Hepatocyte (in vitro differentiated cells): ENCODE measurements at regions not wholly inside any gene's neighbourhood (a gene's known extent, or its start where the extent isn't known, plus 50 kb on each side); places are given as distances from the start of the nearest gene placed in this dataset.

Experiments used
- DNase-seq: peaks from one replicate; pipeline ENCODE4 v3.0.0-alpha.2; 2016; ENCODE audit warnings: low spot score
- H2AFZ ChIP-seq: fragments of 200-600 bp; sonication (generic); 2 replicates; pipeline ENCODE4 v1.6.0; 2016; ENCODE audit warnings: antibody characterized with exemption, mild to moderate bottlenecking
- H3K27ac ChIP-seq: fragments of 200-600 bp; sonication (generic); 2 replicates; pipeline ENCODE4 v1.5.1; 2016; ENCODE audit warnings: mild to moderate bottlenecking
- H3K27me3 ChIP-seq: fragments of 200-600 bp; sonication (generic); 2 replicates; pipeline ENCODE4 v1.6.1; 2016
- H3K36me3 ChIP-seq: fragments of 200-600 bp; sonication (generic); replicated peaks from 2 replicates; pipeline ENCODE4 v1.5.1; 2016; ENCODE audit warnings: low read depth; ENCODE audit not compliant: insufficient read depth
- H3K4me1 ChIP-seq: fragments of 200-600 bp; sonication (generic); 2 replicates; pipeline ENCODE4 v1.5.1; 2016; ENCODE audit warnings: mild to moderate bottlenecking, moderate library complexity; ENCODE audit not compliant: insufficient read depth
- H3K4me2 ChIP-seq: fragments of 200-600 bp; sonication (generic); 2 replicates; pipeline ENCODE4 v1.6.0; 2016
- H3K4me3 ChIP-seq: fragments of 200-600 bp; sonication (generic); 2 replicates; pipeline ENCODE4 v1.5.1; 2016; ENCODE audit warnings: mild to moderate bottlenecking
- H3K79me2 ChIP-seq: fragments of 200-600 bp; sonication (generic); 2 replicates; pipeline ENCODE4 v1.6.0; 2017; ENCODE audit warnings: mild to moderate bottlenecking
- H3K9me2 ChIP-seq: fragments of 200-600 bp; sonication (generic); replicated peaks from 2 replicates; pipeline ENCODE4 v1.6.0; 2017; ENCODE audit warnings: mild to moderate bottlenecking; ENCODE audit not compliant: insufficient read depth
- H3K9me3 ChIP-seq: fragments of 200-600 bp; sonication (generic); 2 replicates; pipeline ENCODE4 v1.5.1; 2016; ENCODE audit warnings: low read depth, mild to moderate bottlenecking
- H4K20me1 ChIP-seq: fragments of 200-600 bp; sonication (generic); 2 replicates; pipeline ENCODE4 v1.6.0; 2016; ENCODE audit warnings: mild to moderate bottlenecking; ENCODE audit not compliant: insufficient read depth, poor library complexity, severe bottlenecking
- EZH2 ChIP-seq: fragments of 200-600 bp; sonication (generic); IDR thresholded peaks from 2 replicates; pipeline ENCODE4 v1.6.1; 2016; ENCODE audit warnings: antibody characterized with exemption, mild to moderate bottlenecking, borderline replicate concordance
- EZH2phosphoT487 ChIP-seq: fragments of 200-600 bp; sonication (generic); IDR thresholded peaks from one replicate; pipeline ENCODE4 v1.6.1; 2018; ENCODE audit warnings: antibody characterized with exemption, mild to moderate bottlenecking, low read depth, moderate library complexity; ENCODE audit not compliant: unreplicated experiment, severe bottlenecking
- WGBS: methylation state at CpG from one replicate; pipeline ENCODE4 v1.1.6; 2016; ENCODE audit warnings: low lambda C conversion rate; ENCODE audit errors: missing lambda C conversion rate; 5-methylcytosine and 5-hydroxymethylcytosine counted together
- TF ChIP-seq, protein P1 (sequence below): fragments of 200-600 bp; sonication (generic); IDR thresholded peaks from 2 replicates; pipeline ENCODE4 v1.5.1; 2016; ENCODE audit warnings: antibody characterized with exemption, mild to moderate bottlenecking; ENCODE audit not compliant: poor library complexity

DNA sequence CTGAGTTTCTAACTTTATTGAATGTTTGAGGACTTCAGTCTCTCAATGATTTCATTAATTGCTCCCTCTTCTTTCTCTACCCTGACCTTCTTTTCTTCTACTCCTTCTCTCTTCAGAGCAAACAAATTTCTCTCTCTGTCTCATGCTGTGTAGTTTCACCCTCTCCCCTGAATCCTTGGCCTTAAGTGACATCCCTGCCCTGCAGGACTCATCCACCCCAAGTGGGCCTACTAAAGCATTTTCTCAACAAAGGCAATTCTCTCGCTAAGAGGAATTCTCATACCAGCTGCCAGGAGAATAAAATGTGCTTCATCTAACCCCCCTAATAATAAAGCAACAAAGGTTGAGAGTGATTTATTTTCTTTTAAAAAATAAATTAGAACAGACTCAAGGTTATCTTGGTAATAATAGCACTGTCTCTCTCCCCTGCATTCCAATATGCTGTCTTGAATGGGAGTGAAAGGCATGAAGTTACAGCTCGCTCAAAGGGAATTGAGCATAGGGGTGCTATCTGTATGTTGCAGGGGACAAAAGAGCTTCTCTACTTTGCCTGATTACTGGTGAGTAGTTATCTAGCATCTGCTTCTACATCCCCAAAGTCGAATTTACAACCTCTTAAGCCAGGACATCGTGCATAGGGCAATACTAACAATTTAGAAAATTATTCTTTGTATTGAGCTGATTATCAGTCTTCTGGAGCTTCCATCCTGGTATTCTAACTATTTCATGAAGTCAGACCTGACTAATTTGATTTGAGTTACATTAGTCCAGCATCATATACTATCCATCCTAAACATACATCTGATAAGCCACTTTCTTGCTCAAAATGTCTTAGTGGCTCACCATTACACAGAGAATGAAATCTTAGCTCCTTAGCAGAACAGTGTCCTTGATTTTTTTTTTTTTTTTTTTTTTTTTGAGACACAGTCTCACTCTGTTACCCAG lies 76.9 kb upstream of the DNAJC19 start:
- Histone ChIP-seq H4K20me1 (no peaks in the 10 kb centered on the region), H2AFZ (no peak overlapping the region), H3K4me2 (no peak overlapping the region), H3K9me3 (no peaks in the 10 kb centered on the region), H3K27me3 (no peaks in the 10 kb centered on the region), H3K4me1 (no peaks in the 10 kb centered on the region), H3K4me3 (no peak overlapping the region), H3K36me3 (no peaks in the 10 kb centered on the region), H3K79me2 (no peaks in the 10 kb centered on the region), H3K27ac (no peak overlapping the region), H3K9me2 (no peaks in the 10 kb centered on the region)
- TF ChIP-seq EZH2phosphoT487: no peak
- TF ChIP-seq, protein P1, sequence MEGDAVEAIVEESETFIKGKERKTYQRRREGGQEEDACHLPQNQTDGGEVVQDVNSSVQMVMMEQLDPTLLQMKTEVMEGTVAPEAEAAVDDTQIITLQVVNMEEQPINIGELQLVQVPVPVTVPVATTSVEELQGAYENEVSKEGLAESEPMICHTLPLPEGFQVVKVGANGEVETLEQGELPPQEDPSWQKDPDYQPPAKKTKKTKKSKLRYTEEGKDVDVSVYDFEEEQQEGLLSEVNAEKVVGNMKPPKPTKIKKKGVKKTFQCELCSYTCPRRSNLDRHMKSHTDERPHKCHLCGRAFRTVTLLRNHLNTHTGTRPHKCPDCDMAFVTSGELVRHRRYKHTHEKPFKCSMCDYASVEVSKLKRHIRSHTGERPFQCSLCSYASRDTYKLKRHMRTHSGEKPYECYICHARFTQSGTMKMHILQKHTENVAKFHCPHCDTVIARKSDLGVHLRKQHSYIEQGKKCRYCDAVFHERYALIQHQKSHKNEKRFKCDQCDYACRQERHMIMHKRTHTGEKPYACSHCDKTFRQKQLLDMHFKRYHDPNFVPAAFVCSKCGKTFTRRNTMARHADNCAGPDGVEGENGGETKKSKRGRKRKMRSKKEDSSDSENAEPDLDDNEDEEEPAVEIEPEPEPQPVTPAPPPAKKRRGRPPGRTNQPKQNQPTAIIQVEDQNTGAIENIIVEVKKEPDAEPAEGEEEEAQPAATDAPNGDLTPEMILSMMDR: no peak
- TF ChIP-seq EZH2: no peak
- DNase-seq: no peak
- 78% methylated on average over 4 of the region's 4 CpGs for WGBS

DNA sequence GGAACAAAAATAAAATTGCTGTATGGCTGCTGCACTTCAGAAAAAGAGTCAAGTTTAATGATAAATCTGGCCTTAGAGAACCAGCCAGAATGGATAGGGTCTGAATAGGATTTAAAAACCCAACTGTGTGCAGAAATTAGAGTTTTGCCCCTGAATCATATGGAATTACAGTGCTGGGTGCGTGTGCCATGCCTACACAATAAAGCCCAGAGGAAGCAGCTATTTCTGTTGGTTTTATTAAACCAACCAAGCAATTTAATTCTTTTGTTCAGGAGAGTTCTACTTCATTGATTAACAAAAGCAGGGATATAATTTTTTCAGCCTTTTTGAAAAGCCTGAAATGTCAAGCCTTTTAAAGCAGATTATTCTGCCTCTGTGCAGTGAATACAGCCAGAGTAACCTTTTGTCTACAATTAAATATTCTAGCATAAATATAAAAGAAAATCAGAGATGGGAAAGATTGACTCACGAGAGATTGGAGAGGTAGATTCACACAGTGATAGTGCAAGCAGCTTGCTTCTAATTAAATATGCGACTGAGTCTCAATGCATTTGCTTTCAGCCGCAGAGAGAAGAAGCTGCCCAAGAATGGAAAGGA lies 66.7 kb upstream of the DNAJC19 start:
- no peak overlapping the region for H3K4me3 ChIP-seq
- H3K27me3 ChIP-seq: no peaks in the 10 kb centered on the region
- no peaks in the 10 kb centered on the region for H3K9me2 ChIP-seq
- no peaks in the 10 kb centered on the region for H3K9me3 ChIP-seq
- H3K36me3 ChIP-seq: no peaks in the 10 kb centered on the region
- no peak overlapping the region for H2AFZ ChIP-seq
- H3K27ac ChIP-seq: no peak overlapping the region
- DNase-seq: no peak
- 81% methylated on average over 4 of the region's 4 CpGs for WGBS
- no peak overlapping the region for H3K4me2 ChIP-seq
- H3K4me1 ChIP-seq: no peaks in the 10 kb centered on the region
- no peaks in the 10 kb centered on the region for H3K79me2 ChIP-seq
- no peaks in the 10 kb centered on the region for H4K20me1 ChIP-seq
- TF ChIP-seq EZH2 (no peak), EZH2phosphoT487 (no peak)
- TF ChIP-seq, protein P1: no peak

DNA sequence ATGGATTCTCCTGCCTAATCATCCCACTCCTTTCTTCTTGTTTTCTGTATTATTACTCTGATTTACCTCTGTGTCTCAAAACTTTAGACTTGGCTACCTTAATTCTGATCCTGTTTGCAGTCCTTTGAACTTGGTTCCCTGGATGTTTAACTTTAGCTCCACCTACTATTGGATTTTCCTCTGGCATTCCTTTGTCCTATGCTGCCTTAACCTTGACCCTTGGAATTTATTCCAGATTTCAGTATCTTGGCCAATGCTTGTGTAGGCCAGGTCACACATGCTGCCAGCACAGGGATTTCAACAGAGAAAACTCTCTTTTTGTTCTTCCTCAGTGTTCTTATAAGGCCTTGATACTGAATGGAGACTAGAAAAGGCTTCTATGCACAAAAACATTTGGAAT lies 65.0 kb upstream of the DNAJC19 start:
- TF ChIP-seq, protein P1: no peak
- no peak for TF ChIP-seq EZH2phosphoT487
- no peak for TF ChIP-seq EZH2
- Histone ChIP-seq H3K9me3 (no peaks in the 10 kb centered on the region), H3K27me3 (no peaks in the 10 kb centered on the region), H3K36me3 (no peaks in the 10 kb centered on the region), H3K4me1 (no peaks in the 10 kb centered on the region), H3K9me2 (no peaks in the 10 kb centered on the region), H3K4me2 (no peak overlapping the region), H3K4me3 (no peak overlapping the region), H2AFZ (no peak overlapping the region), H4K20me1 (no peaks in the 10 kb centered on the region), H3K27ac (no peak overlapping the region), H3K79me2 (no peaks in the 10 kb centered on the region)
- DNase-seq: no peak
